ENCODE measurements at regions not wholly inside any gene's neighbourhood (a gene's known extent, or its start where the extent isn't known, plus 50 kb on each side); places are given as distances from the start of the nearest gene placed in this dataset.

DNA sequence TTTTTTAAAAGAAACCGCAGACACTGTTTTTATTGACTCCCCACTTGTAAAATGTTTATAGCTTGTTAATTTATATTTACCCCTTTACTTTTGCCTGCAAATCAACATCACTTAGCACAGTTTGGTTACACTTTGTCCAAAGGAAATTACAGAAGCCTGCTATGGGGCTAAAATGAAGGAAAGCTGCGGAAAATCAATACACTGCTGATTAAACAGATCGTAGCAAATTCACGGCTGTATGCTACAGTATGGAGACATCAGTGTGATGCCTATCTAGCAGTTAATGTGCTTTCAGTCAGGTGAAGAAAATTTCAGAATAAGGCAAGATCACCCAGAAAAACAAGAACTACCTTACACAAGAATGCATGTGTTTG is 110.0 kb downstream of the FOXG1 start:
- DNase-seq (ENCODE audit: low read depth in 6 of 9, low spot score in 9 of 9) = no peak
- no peaks in the 10 kb centered on the region for H3K36me3 ChIP-seq (ENCODE audit: control insufficient read depth in 2 of 2, insufficient read depth in 2 of 2, low read length in 1 of 2)
- 87% methylated on average over 4 of the region's 4 CpGs for WGBS
- H3K27ac ChIP-seq (ENCODE audit: low read depth in 1 of 2, low read length in 1 of 2) = no peak overlapping the region
- no peak overlapping the region for H3K4me3 ChIP-seq (ENCODE audit: low read length in 2 of 2)
- no peaks in the 10 kb centered on the region for H3K27me3 ChIP-seq (ENCODE audit: control insufficient read depth in 2 of 2, insufficient read depth in 1 of 2, low read length in 1 of 2)
- H3K4me1 ChIP-seq (ENCODE audit: control insufficient read depth in 2 of 2, insufficient read depth in 2 of 2, low read length in 2 of 2) = no peaks in the 10 kb centered on the region
- no peaks in the 10 kb centered on the region for H3K9me3 ChIP-seq (ENCODE audit: control insufficient read depth in 2 of 2, insufficient read depth in 1 of 2, low read length in 1 of 2)

GRCh38 chr14:28877923-28878322 is 111.3 kb downstream of the FOXG1 start:
- H3K9me3 ChIP-seq (ENCODE audit: control insufficient read depth in 2 of 2, insufficient read depth in 1 of 2, low read length in 1 of 2) = no peaks in the 10 kb centered on the region
- no peaks in the 10 kb centered on the region for H3K27me3 ChIP-seq (ENCODE audit: control insufficient read depth in 2 of 2, insufficient read depth in 1 of 2, low read length in 1 of 2)
- no peaks in the 10 kb centered on the region for H3K36me3 ChIP-seq (ENCODE audit: control insufficient read depth in 2 of 2, insufficient read depth in 2 of 2, low read length in 1 of 2)
- no peaks in the 10 kb centered on the region for H3K4me1 ChIP-seq (ENCODE audit: control insufficient read depth in 2 of 2, insufficient read depth in 2 of 2, low read length in 2 of 2)
- H3K4me3 ChIP-seq (ENCODE audit: low read length in 2 of 2) = no peak overlapping the region
- DNase-seq (ENCODE audit: low read depth in 6 of 9, low spot score in 9 of 9) = no peak
- no peak overlapping the region for H3K27ac ChIP-seq (ENCODE audit: low read depth in 1 of 2, low read length in 1 of 2)

DNA sequence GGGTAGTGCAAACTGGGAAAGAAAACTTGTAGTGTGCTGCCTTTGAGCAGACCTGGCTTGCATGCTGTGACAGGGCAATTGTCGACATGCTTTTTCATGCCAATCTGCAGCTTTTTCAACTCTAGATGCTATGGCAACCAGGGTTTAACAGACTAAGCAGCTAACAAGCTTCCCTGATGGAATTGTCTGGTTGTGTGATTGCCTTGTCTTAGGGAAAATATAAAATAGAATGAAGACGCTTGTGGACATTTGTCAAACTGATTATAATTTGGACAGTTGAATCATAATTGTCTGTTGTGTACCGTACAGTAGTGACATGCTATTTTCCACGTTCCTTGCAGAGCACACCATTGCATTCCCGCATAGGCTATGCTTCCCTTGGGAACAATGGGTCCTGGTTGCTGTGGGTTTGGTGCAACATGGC is 113.0 kb downstream of the FOXG1 start:
- Histone ChIP-seq H3K36me3 (ENCODE audit: control insufficient read depth in 2 of 2, insufficient read depth in 2 of 2, low read length in 1 of 2) (no peaks in the 10 kb centered on the region), H3K27me3 (ENCODE audit: control insufficient read depth in 2 of 2, insufficient read depth in 1 of 2, low read length in 1 of 2) (no peaks in the 10 kb centered on the region), H3K9me3 (ENCODE audit: control insufficient read depth in 2 of 2, insufficient read depth in 1 of 2, low read length in 1 of 2) (no peaks in the 10 kb centered on the region), H3K4me3 (ENCODE audit: low read length in 2 of 2) (no peak overlapping the region), H3K27ac (ENCODE audit: low read depth in 1 of 2, low read length in 1 of 2) (no peak overlapping the region), H3K4me1 (ENCODE audit: control insufficient read depth in 2 of 2, insufficient read depth in 2 of 2, low read length in 2 of 2) (no peaks in the 10 kb centered on the region)
- WGBS = 85% methylated on average over 5 of the region's 5 CpGs
- DNase-seq (ENCODE audit: low read depth in 6 of 9, low spot score in 9 of 9) = no peak

- no peak for DNase-seq (ENCODE audit: low read depth in 6 of 9, low spot score in 9 of 9)
- H3K4me1 ChIP-seq (ENCODE audit: control insufficient read depth in 2 of 2, insufficient read depth in 2 of 2, low read length in 2 of 2) = no peaks in the 10 kb centered on the region
- no peak overlapping the region for H3K4me3 ChIP-seq (ENCODE audit: low read length in 2 of 2)
- no peaks in the 10 kb centered on the region for H3K9me3 ChIP-seq (ENCODE audit: control insufficient read depth in 2 of 2, insufficient read depth in 1 of 2, low read length in 1 of 2)
- WGBS = 90% methylated on average over 5 of the region's 5 CpGs
- no peaks in the 10 kb centered on the region for H3K27me3 ChIP-seq (ENCODE audit: control insufficient read depth in 2 of 2, insufficient read depth in 1 of 2, low read length in 1 of 2)
- no peaks in the 10 kb centered on the region for H3K36me3 ChIP-seq (ENCODE audit: control insufficient read depth in 2 of 2, insufficient read depth in 2 of 2, low read length in 1 of 2)
- no peak overlapping the region for H3K27ac ChIP-seq (ENCODE audit: low read depth in 1 of 2, low read length in 1 of 2)
Observed at GRCh38 chr14:28886940-28887339, 120.4 kb downstream of the FOXG1 start.

GRCh38 chr14:28895389-28895788 is 128.8 kb downstream of the FOXG1 start:
- Histone ChIP-seq H3K27me3 (ENCODE audit: control insufficient read depth in 2 of 2, insufficient read depth in 1 of 2, low read length in 1 of 2) (no peaks in the 10 kb centered on the region), H3K36me3 (ENCODE audit: control insufficient read depth in 2 of 2, insufficient read depth in 2 of 2, low read length in 1 of 2) (no peaks in the 10 kb centered on the region), H3K4me3 (ENCODE audit: low read length in 2 of 2) (no peak overlapping the region), H3K4me1 (ENCODE audit: control insufficient read depth in 2 of 2, insufficient read depth in 2 of 2, low read length in 2 of 2) (no peaks in the 10 kb centered on the region), H3K9me3 (ENCODE audit: control insufficient read depth in 2 of 2, insufficient read depth in 1 of 2, low read length in 1 of 2) (no peaks in the 10 kb centered on the region), H3K27ac (ENCODE audit: low read depth in 1 of 2, low read length in 1 of 2) (no peak overlapping the region)
- 81% methylated on average over 3 of the region's 3 CpGs for WGBS
- DNase-seq (ENCODE audit: low read depth in 6 of 9, low spot score in 9 of 9) = no peak

DNA sequence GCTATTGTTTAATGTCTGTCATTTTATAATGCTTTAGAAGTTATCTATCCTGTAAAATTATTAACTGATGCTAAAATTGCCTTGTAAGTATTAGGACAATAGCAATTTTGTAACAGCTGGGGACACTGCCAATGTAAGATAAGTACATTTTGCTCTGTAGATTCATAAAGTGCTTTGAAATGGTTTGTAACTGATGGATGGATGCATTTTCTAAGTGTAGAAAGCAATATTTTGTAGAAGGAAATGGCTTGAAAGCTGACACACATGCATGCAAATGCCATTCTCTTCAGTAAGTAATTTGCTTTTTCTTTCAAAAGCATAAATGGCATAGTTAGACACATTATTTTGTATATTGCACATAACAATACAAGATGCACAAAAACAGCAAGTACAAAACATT is 129.8 kb downstream of the FOXG1 start:
- H3K27ac ChIP-seq (ENCODE audit: low read depth in 1 of 2, low read length in 1 of 2) = no peak overlapping the region
- H3K27me3 ChIP-seq (ENCODE audit: control insufficient read depth in 2 of 2, insufficient read depth in 1 of 2, low read length in 1 of 2) = no peaks in the 10 kb centered on the region
- H3K4me3 ChIP-seq (ENCODE audit: low read length in 2 of 2) = no peak overlapping the region
- no peaks in the 10 kb centered on the region for H3K9me3 ChIP-seq (ENCODE audit: control insufficient read depth in 2 of 2, insufficient read depth in 1 of 2, low read length in 1 of 2)
- no peaks in the 10 kb centered on the region for H3K4me1 ChIP-seq (ENCODE audit: control insufficient read depth in 2 of 2, insufficient read depth in 2 of 2, low read length in 2 of 2)
- H3K36me3 ChIP-seq (ENCODE audit: control insufficient read depth in 2 of 2, insufficient read depth in 2 of 2, low read length in 1 of 2) = no peaks in the 10 kb centered on the region
- no peak for DNase-seq (ENCODE audit: low read depth in 6 of 9, low spot score in 9 of 9)

DNA sequence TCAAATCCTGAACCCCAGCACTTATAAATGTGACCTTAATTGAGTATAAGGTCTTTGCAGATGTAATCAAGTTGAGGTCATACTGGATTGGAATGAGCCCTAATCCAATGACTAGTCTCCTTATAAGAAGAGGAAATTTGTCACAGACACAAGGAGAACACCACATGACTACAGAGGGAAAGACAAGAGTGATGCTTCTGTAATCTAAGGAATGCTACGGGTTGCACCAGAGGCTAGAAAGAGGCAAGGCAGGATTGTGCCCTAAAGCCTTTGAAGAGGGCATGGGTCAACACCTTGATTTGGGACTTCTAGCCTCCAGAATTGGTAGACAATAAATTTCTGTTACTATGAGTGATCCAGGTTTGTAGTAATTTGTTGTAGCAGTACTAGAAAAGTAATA is 135.0 kb downstream of the FOXG1 start:
- Histone ChIP-seq H3K36me3 (ENCODE audit: control insufficient read depth in 2 of 2, insufficient read depth in 2 of 2, low read length in 1 of 2) (no peaks in the 10 kb centered on the region), H3K27me3 (ENCODE audit: control insufficient read depth in 2 of 2, insufficient read depth in 1 of 2, low read length in 1 of 2) (no peaks in the 10 kb centered on the region), H3K4me3 (ENCODE audit: low read length in 2 of 2) (no peak overlapping the region), H3K9me3 (ENCODE audit: control insufficient read depth in 2 of 2, insufficient read depth in 1 of 2, low read length in 1 of 2) (no peaks in the 10 kb centered on the region), H3K4me1 (ENCODE audit: control insufficient read depth in 2 of 2, insufficient read depth in 2 of 2, low read length in 2 of 2) (no peaks in the 10 kb centered on the region), H3K27ac (ENCODE audit: low read depth in 1 of 2, low read length in 1 of 2) (no peak overlapping the region)
- DNase-seq (ENCODE audit: low read depth in 6 of 9, low spot score in 9 of 9) = no peak
- 77% methylated on average over 1 of the region's 1 CpG for WGBS

- H3K27me3 ChIP-seq (ENCODE audit: control insufficient read depth in 2 of 2, insufficient read depth in 1 of 2, low read length in 1 of 2) = no peaks in the 10 kb centered on the region
- no peaks in the 10 kb centered on the region for H3K4me1 ChIP-seq (ENCODE audit: control insufficient read depth in 2 of 2, insufficient read depth in 2 of 2, low read length in 2 of 2)
- H3K27ac ChIP-seq (ENCODE audit: low read depth in 1 of 2, low read length in 1 of 2) = no peak overlapping the region
- H3K4me3 ChIP-seq (ENCODE audit: low read length in 2 of 2) = no peak overlapping the region
- 90% methylated on average over 2 of the region's 2 CpGs for WGBS
- DNase-seq (ENCODE audit: low read depth in 6 of 9, low spot score in 9 of 9) = no peak
- H3K36me3 ChIP-seq (ENCODE audit: control insufficient read depth in 2 of 2, insufficient read depth in 2 of 2, low read length in 1 of 2) = no peaks in the 10 kb centered on the region
- no peaks in the 10 kb centered on the region for H3K9me3 ChIP-seq (ENCODE audit: control insufficient read depth in 2 of 2, insufficient read depth in 1 of 2, low read length in 1 of 2)
Observed at GRCh38 chr14:28902930-28903329, 136.3 kb downstream of the FOXG1 start.

DNA sequence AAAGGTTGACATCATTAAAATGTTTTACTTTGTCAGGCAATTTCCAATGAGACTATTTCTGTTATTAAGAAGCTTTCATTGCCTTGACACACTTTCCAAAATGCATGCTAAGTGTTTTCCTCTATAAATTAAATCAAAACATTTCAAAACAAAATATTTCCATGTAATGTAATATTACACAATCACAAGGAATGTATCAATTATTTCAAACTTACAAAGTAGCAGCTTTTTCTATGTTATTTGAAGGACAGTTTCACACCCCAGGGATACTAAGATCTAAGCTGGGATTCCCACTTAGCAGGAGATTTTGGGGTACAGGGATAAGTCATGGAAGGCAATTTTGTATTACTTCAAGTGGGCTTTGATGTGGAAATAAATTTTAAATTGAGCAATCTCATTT is 144.9 kb downstream of the FOXG1 start:
- Histone ChIP-seq H3K4me1 (ENCODE audit: control insufficient read depth in 2 of 2, insufficient read depth in 2 of 2, low read length in 2 of 2) (no peaks in the 10 kb centered on the region), H3K4me3 (ENCODE audit: low read length in 2 of 2) (no peak overlapping the region), H3K36me3 (ENCODE audit: control insufficient read depth in 2 of 2, insufficient read depth in 2 of 2, low read length in 1 of 2) (no peaks in the 10 kb centered on the region), H3K9me3 (ENCODE audit: control insufficient read depth in 2 of 2, insufficient read depth in 1 of 2, low read length in 1 of 2) (no peaks in the 10 kb centered on the region), H3K27me3 (ENCODE audit: control insufficient read depth in 2 of 2, insufficient read depth in 1 of 2, low read length in 1 of 2) (no peaks in the 10 kb centered on the region), H3K27ac (ENCODE audit: low read depth in 1 of 2, low read length in 1 of 2) (no peak overlapping the region)
- DNase-seq (ENCODE audit: low read depth in 6 of 9, low spot score in 9 of 9) = no peak

GRCh38 chr14:28913056-28913455 is 146.5 kb downstream of the FOXG1 start:
- no peaks in the 10 kb centered on the region for H3K27me3 ChIP-seq (ENCODE audit: control insufficient read depth in 2 of 2, insufficient read depth in 1 of 2, low read length in 1 of 2)
- no peak overlapping the region for H3K27ac ChIP-seq (ENCODE audit: low read depth in 1 of 2, low read length in 1 of 2)

More at GRCh38 chr14:28913056-28913455, 146.5 kb downstream of the FOXG1 start:
- H3K4me1 ChIP-seq (ENCODE audit: control insufficient read depth in 2 of 2, insufficient read depth in 2 of 2, low read length in 2 of 2) = no peaks in the 10 kb centered on the region
- WGBS = 98% methylated on average over 1 of the region's 1 CpG
- H3K4me3 ChIP-seq (ENCODE audit: low read length in 2 of 2) = no peak overlapping the region
- H3K36me3 ChIP-seq (ENCODE audit: control insufficient read depth in 2 of 2, insufficient read depth in 2 of 2, low read length in 1 of 2) = no peaks in the 10 kb centered on the region
- no peaks in the 10 kb centered on the region for H3K9me3 ChIP-seq (ENCODE audit: control insufficient read depth in 2 of 2, insufficient read depth in 1 of 2, low read length in 1 of 2)
- DNase-seq (ENCODE audit: low read depth in 6 of 9, low spot score in 9 of 9) = no peak

Data from thymus (tissue), 11 donors.